WTC11 (cell line): ENCODE measurements at regions not wholly inside any gene's neighbourhood (a gene's known extent, or its start where the extent isn't known, plus 50 kb on each side); places are given as distances from the start of the nearest gene placed in this dataset.

Source experiments
- ATAC-seq: fragments of 200-7000 bp; cut with Tn5 transposase; 2 replicates; pipeline ENCODE4 v1.10.0; 2021; ENCODE audit warnings: mild to moderate bottlenecking, moderate library complexity
- CTCF ChIA-PET: fragments of 300-600 bp; sonication (Branson Sonifier 250); formaldehyde crosslinking; loops from one replicate; lab custom pipeline; 2021; ENCODE audit warnings: antibody characterized with exemption; lab: Charles Lee
- POLR2A ChIA-PET: fragments of 350-600 bp; sonication (Branson Sonifier 250); formaldehyde crosslinking; loops from one replicate; lab custom pipeline; 2021; ENCODE audit warnings: antibody characterized with exemption; lab: Charles Lee
- DNase-seq: peaks from one replicate; pipeline ENCODE4 v3.0.0; 2021; ENCODE audit warnings: low spot score
- H3K27ac Mint-ChIP-seq: 2 replicates; pipeline ENCODE4 v1.8.0; 2021; ENCODE audit warnings: mixed read lengths
- H3K27me3 Mint-ChIP-seq: 2 replicates; pipeline ENCODE4 v1.8.0; 2021; ENCODE audit warnings: low read depth, mild to moderate bottlenecking, moderate library complexity, mixed read lengths
- H3K36me3 Mint-ChIP-seq: 2 replicates; pipeline ENCODE4 v1.8.0; 2021; ENCODE audit warnings: mixed read lengths
- H3K4me1 Mint-ChIP-seq: 2 replicates; pipeline ENCODE4 v1.8.0; 2022; ENCODE audit warnings: mixed read lengths
- H3K4me3 Mint-ChIP-seq: 2 replicates; pipeline ENCODE4 v1.8.0; 2021; ENCODE audit warnings: mild to moderate bottlenecking, moderate library complexity, mixed read lengths
- H3K9me3 Mint-ChIP-seq: 2 replicates; pipeline ENCODE4 v1.8.0; 2021; ENCODE audit warnings: mixed read lengths
- CREB1 ChIP-seq: sonication (generic); formaldehyde crosslinking; IDR thresholded peaks from 2 replicates; pipeline ENCODE4 v1.8.0; 2023; ENCODE audit warnings: mild to moderate bottlenecking, missing genetic modification reagents
- ETV6 ChIP-seq: sonication (generic); formaldehyde crosslinking; IDR thresholded peaks from 2 replicates; pipeline ENCODE4 v1.8.1; 2022; ENCODE audit warnings: mild to moderate bottlenecking, missing genetic modification reagents
- FOXJ3 ChIP-seq: sonication (generic); formaldehyde crosslinking; IDR thresholded peaks from 2 replicates; pipeline ENCODE4 v1.9.0; 2021; ENCODE audit warnings: missing genetic modification reagents, mild to moderate bottlenecking, borderline replicate concordance
- FOXP1 ChIP-seq: sonication (generic); formaldehyde crosslinking; IDR thresholded peaks from 2 replicates; pipeline ENCODE4 v1.8.0; 2022; ENCODE audit warnings: missing genetic modification reagents, mild to moderate bottlenecking, moderate library complexity, borderline replicate concordance
- HMGA2 ChIP-seq: fragments of 250-450 bp; sonication (Bioruptor Pico); IDR thresholded peaks from 2 replicates; pipeline ENCODE4 v1.4.0; 2021; ENCODE audit warnings: mild to moderate bottlenecking, moderate library complexity
- MYBL2 ChIP-seq: sonication (generic); formaldehyde crosslinking; IDR thresholded peaks from 2 replicates; pipeline ENCODE4 v1.8.1; 2023; ENCODE audit warnings: mild to moderate bottlenecking, moderate library complexity, missing genetic modification reagents
- NFE2L1 ChIP-seq: sonication (generic); formaldehyde crosslinking; IDR thresholded peaks from 2 replicates; pipeline ENCODE4 v1.8.1; 2023; ENCODE audit warnings: missing genetic modification reagents
- OVOL2 ChIP-seq: fragments of 250-450 bp; sonication (Bioruptor Pico); IDR thresholded peaks from 2 replicates; pipeline ENCODE4 v1.9.0; 2021; ENCODE audit warnings: mild to moderate bottlenecking, borderline replicate concordance
- PRRX2 ChIP-seq: fragments of 250-450 bp; sonication (Bioruptor Pico); IDR thresholded peaks from 2 replicates; pipeline ENCODE4 v1.8.0; 2021; ENCODE audit warnings: mild to moderate bottlenecking
- RELA ChIP-seq: sonication (generic); formaldehyde crosslinking; IDR thresholded peaks from 2 replicates; pipeline ENCODE4 v1.8.1; 2022; ENCODE audit warnings: missing genetic modification reagents, mild to moderate bottlenecking, borderline replicate concordance
- SMAD4 ChIP-seq: sonication (generic); formaldehyde crosslinking; IDR thresholded peaks from 2 replicates; pipeline ENCODE4 v1.8.0; 2022; ENCODE audit warnings: mild to moderate bottlenecking, missing genetic modification reagents
- TCF7 ChIP-seq: sonication (generic); formaldehyde crosslinking; IDR thresholded peaks from 2 replicates; pipeline ENCODE4 v1.8.0; 2022; ENCODE audit warnings: mild to moderate bottlenecking, low read depth, missing genetic modification reagents, moderate library complexity
- TEAD1 ChIP-seq: sonication (generic); formaldehyde crosslinking; IDR thresholded peaks from 2 replicates; pipeline ENCODE4 v1.8.0; 2022; ENCODE audit warnings: mild to moderate bottlenecking, missing genetic modification reagents
- TEAD4 ChIP-seq: sonication (generic); formaldehyde crosslinking; IDR thresholded peaks from 2 replicates; pipeline ENCODE4 v1.8.0; 2022; ENCODE audit warnings: mild to moderate bottlenecking, missing genetic modification reagents
- TP53 ChIP-seq: sonication (generic); formaldehyde crosslinking; IDR thresholded peaks from 2 replicates; pipeline ENCODE4 v1.8.1; 2023; ENCODE audit warnings: mild to moderate bottlenecking, missing genetic modification reagents
- ZNF121 ChIP-seq: sonication (generic); formaldehyde crosslinking; IDR thresholded peaks from 2 replicates; pipeline ENCODE4 v1.8.0; 2023; ENCODE audit warnings: missing genetic modification reagents
- ZNF138 ChIP-seq: sonication (generic); formaldehyde crosslinking; conservative IDR thresholded peaks from 2 replicates; pipeline ENCODE4 v1.8.1; 2022; ENCODE audit warnings: mild to moderate bottlenecking, moderate library complexity, missing genetic modification reagents
- ZNF232 ChIP-seq: sonication (generic); formaldehyde crosslinking; IDR thresholded peaks from 2 replicates; pipeline ENCODE4 v1.8.0; 2022; ENCODE audit warnings: mild to moderate bottlenecking, missing genetic modification reagents
- ZNF671 ChIP-seq: fragments of 250-450 bp; sonication (Bioruptor Pico); IDR thresholded peaks from 2 replicates; pipeline ENCODE4 v1.8.0; 2021; ENCODE audit warnings: mild to moderate bottlenecking
- TF ChIP-seq, protein P1 (sequence below): sonication (generic); formaldehyde crosslinking; IDR thresholded peaks from 2 replicates; pipeline ENCODE4 v1.8.1; 2022; ENCODE audit warnings: missing genetic modification reagents, borderline replicate concordance
- TF ChIP-seq, protein P2 (sequence below): sonication (generic); formaldehyde crosslinking; IDR thresholded peaks from 2 replicates; pipeline ENCODE4 v1.8.1; 2022; ENCODE audit warnings: mild to moderate bottlenecking, missing genetic modification reagents, moderate library complexity, borderline replicate concordance
- TF ChIP-seq, protein P3 (sequence below): sonication (generic); formaldehyde crosslinking; IDR thresholded peaks from 2 replicates; pipeline ENCODE4 v1.8.0; 2022; ENCODE audit warnings: mild to moderate bottlenecking, missing genetic modification reagents
- TF ChIP-seq, protein P4 (sequence below): fragments of 200-600 bp; IDR thresholded peaks from 2 replicates; pipeline ENCODE4 v1.8.0; 2022; ENCODE audit warnings: antibody characterized with exemption
- TF ChIP-seq, protein P5 (sequence below): sonication (generic); formaldehyde crosslinking; IDR thresholded peaks from 2 replicates; pipeline ENCODE4 v1.8.1; 2023; ENCODE audit warnings: mild to moderate bottlenecking, missing genetic modification reagents
- TF ChIP-seq, protein P6 (sequence below): fragments of 250-450 bp; sonication (Bioruptor Pico); IDR thresholded peaks from 2 replicates; pipeline ENCODE4 v1.9.0; 2021; ENCODE audit warnings: mild to moderate bottlenecking
- TF ChIP-seq, protein P7 (sequence below): sonication (generic); formaldehyde crosslinking; IDR thresholded peaks from 2 replicates; pipeline ENCODE4 v1.8.1; 2023; ENCODE audit warnings: mild to moderate bottlenecking, missing genetic modification reagents, borderline replicate concordance

DNA sequence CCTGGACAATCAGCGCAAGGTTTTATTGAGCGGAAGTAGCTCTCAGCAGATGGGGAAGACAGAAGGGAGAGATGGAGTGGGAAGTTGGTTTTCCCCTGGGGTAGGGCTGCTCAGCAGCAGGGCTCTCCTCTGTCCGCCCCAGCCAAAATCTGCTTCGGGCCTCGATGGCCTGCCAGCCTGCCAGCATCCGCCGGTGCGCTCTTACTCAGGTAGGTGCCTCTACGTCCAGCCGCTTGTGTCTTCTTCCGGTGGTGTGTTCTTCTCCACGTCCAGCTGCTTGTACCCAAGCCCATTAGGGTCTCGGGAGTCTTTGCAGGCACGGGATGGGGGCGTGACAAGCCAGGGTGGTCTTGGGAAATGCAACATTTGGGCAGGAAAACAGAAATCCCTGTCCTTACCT, 1340.0 kb upstream of the MAP3K7 start (continued):
- TF ChIP-seq, protein P1, sequence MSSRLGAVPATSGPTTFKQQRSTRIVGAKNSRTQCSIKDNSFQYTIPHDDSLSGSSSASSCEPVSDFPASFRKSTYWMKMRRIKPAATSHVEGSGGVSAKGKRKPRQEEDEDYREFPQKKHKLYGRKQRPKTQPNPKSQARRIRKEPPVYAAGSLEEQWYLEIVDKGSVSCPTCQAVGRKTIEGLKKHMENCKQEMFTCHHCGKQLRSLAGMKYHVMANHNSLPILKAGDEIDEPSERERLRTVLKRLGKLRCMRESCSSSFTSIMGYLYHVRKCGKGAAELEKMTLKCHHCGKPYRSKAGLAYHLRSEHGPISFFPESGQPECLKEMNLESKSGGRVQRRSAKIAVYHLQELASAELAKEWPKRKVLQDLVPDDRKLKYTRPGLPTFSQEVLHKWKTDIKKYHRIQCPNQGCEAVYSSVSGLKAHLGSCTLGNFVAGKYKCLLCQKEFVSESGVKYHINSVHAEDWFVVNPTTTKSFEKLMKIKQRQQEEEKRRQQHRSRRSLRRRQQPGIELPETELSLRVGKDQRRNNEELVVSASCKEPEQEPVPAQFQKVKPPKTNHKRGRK (CRISPR knock-in tag), result no peak
- TF ChIP-seq ZNF232 (CRISPR knock-in tag) (no peak), FOXP1 (CRISPR knock-in tag) (no peak), TCF7 (CRISPR knock-in tag) (no peak), OVOL2 (CRISPR knock-in tag) (no peak), MYBL2 (CRISPR knock-in tag) (no peak), ZNF121 (CRISPR knock-in tag) (no peak), ETV6 (no peak), RELA (CRISPR knock-in tag) (no peak), NFE2L1 (CRISPR knock-in tag) (no peak), SMAD4 (CRISPR knock-in tag) (no peak), ZNF671 (CRISPR knock-in tag) (no peak)
- TF ChIP-seq, protein P2, sequence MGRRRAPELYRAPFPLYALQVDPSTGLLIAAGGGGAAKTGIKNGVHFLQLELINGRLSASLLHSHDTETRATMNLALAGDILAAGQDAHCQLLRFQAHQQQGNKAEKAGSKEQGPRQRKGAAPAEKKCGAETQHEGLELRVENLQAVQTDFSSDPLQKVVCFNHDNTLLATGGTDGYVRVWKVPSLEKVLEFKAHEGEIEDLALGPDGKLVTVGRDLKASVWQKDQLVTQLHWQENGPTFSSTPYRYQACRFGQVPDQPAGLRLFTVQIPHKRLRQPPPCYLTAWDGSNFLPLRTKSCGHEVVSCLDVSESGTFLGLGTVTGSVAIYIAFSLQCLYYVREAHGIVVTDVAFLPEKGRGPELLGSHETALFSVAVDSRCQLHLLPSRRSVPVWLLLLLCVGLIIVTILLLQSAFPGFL (CRISPR knock-in tag), result no peak
- TF ChIP-seq, protein P3, sequence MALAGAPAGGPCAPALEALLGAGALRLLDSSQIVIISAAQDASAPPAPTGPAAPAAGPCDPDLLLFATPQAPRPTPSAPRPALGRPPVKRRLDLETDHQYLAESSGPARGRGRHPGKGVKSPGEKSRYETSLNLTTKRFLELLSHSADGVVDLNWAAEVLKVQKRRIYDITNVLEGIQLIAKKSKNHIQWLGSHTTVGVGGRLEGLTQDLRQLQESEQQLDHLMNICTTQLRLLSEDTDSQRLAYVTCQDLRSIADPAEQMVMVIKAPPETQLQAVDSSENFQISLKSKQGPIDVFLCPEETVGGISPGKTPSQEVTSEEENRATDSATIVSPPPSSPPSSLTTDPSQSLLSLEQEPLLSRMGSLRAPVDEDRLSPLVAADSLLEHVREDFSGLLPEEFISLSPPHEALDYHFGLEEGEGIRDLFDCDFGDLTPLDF (CRISPR knock-in tag), result no peak
- TF ChIP-seq, all 79 proteins: peak for 0

DNA sequence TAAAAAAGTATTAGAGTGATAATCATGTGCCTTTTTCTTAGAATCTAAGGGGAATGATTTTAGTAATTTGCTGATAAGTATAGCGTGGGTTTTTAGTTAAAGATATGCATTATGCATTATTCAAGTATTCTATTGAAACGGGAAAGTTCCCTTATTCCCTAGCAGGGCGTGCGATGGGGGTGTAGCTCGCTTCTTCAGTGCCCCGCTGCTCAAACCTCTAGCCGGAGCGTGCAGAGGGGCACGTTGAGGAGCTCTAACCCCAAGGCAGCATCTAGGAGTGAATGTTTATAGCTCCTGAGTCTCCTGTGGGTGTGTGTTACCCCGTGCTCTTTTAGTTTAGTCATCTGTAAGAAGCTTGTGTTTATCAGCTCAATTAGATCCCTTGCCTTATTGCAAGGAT, 1339.5 kb upstream of the MAP3K7 start:
- CTCF ChIA-PET, result no interaction called here
- no peak for ATAC-seq
- no peak for DNase-seq
- TF ChIP-seq, protein P4, sequence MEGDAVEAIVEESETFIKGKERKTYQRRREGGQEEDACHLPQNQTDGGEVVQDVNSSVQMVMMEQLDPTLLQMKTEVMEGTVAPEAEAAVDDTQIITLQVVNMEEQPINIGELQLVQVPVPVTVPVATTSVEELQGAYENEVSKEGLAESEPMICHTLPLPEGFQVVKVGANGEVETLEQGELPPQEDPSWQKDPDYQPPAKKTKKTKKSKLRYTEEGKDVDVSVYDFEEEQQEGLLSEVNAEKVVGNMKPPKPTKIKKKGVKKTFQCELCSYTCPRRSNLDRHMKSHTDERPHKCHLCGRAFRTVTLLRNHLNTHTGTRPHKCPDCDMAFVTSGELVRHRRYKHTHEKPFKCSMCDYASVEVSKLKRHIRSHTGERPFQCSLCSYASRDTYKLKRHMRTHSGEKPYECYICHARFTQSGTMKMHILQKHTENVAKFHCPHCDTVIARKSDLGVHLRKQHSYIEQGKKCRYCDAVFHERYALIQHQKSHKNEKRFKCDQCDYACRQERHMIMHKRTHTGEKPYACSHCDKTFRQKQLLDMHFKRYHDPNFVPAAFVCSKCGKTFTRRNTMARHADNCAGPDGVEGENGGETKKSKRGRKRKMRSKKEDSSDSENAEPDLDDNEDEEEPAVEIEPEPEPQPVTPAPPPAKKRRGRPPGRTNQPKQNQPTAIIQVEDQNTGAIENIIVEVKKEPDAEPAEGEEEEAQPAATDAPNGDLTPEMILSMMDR, result no peak
- Mint-ChIP-seq H3K4me3 (no peak overlapping the region), H3K27me3 (no peaks in the 10 kb centered on the region; the same call in 1 of the 2 replicates), H3K9me3 (peaks cover 20% of the 10 kb centered on the region), H3K27ac (no peak overlapping the region), H3K4me1 (no peaks in the 10 kb centered on the region), H3K36me3 (0 out of 2 replicates have a peak, but pooled peaks cover 5% of the 10 kb centered on the region)
- POLR2A ChIA-PET, result no interaction called here

DNA sequence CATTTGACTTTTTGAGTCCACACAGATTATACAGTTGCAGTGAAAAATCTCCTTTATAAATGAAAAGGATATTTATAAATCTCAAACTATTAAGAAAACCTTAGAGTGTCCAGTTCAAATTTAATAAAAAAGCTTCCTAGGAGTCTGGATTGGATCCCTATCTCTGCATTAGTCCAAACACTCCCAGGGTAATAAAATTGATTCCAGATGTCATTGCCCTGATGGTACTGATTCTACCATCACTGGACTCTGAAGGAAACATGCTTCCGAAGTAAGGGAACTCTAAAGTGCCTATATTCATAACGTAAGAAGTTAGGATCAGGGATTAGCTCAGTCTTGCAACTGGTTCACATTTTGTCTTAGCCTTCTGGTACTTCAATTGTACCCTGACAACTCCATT, 1325.1 kb upstream of the MAP3K7 start:
- ATAC-seq (no peak), DNase-seq (no peak)
- POLR2A ChIA-PET, result no interaction called here
- no peak for TF ChIP-seq TEAD1 (CRISPR knock-in tag)
- TF ChIP-seq TP53 (CRISPR knock-in tag), result no peak
- no peak for TF ChIP-seq FOXJ3 (CRISPR knock-in tag)
- no peak for TF ChIP-seq CREB1 (CRISPR knock-in tag)
- TF ChIP-seq, protein P5, sequence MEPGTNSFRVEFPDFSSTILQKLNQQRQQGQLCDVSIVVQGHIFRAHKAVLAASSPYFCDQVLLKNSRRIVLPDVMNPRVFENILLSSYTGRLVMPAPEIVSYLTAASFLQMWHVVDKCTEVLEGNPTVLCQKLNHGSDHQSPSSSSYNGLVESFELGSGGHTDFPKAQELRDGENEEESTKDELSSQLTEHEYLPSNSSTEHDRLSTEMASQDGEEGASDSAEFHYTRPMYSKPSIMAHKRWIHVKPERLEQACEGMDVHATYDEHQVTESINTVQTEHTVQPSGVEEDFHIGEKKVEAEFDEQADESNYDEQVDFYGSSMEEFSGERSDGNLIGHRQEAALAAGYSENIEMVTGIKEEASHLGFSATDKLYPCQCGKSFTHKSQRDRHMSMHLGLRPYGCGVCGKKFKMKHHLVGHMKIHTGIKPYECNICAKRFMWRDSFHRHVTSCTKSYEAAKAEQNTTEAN (CRISPR knock-in tag), result no peak
- no peak for TF ChIP-seq TEAD4
- TF ChIP-seq, protein P6, sequence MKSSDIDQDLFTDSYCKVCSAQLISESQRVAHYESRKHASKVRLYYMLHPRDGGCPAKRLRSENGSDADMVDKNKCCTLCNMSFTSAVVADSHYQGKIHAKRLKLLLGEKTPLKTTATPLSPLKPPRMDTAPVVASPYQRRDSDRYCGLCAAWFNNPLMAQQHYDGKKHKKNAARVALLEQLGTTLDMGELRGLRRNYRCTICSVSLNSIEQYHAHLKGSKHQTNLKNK (CRISPR knock-in tag), result no peak
- no peak for TF ChIP-seq ZNF138 (CRISPR knock-in tag)
- no peak for TF ChIP-seq PRRX2 (CRISPR knock-in tag)
- TF ChIP-seq, protein P7, sequence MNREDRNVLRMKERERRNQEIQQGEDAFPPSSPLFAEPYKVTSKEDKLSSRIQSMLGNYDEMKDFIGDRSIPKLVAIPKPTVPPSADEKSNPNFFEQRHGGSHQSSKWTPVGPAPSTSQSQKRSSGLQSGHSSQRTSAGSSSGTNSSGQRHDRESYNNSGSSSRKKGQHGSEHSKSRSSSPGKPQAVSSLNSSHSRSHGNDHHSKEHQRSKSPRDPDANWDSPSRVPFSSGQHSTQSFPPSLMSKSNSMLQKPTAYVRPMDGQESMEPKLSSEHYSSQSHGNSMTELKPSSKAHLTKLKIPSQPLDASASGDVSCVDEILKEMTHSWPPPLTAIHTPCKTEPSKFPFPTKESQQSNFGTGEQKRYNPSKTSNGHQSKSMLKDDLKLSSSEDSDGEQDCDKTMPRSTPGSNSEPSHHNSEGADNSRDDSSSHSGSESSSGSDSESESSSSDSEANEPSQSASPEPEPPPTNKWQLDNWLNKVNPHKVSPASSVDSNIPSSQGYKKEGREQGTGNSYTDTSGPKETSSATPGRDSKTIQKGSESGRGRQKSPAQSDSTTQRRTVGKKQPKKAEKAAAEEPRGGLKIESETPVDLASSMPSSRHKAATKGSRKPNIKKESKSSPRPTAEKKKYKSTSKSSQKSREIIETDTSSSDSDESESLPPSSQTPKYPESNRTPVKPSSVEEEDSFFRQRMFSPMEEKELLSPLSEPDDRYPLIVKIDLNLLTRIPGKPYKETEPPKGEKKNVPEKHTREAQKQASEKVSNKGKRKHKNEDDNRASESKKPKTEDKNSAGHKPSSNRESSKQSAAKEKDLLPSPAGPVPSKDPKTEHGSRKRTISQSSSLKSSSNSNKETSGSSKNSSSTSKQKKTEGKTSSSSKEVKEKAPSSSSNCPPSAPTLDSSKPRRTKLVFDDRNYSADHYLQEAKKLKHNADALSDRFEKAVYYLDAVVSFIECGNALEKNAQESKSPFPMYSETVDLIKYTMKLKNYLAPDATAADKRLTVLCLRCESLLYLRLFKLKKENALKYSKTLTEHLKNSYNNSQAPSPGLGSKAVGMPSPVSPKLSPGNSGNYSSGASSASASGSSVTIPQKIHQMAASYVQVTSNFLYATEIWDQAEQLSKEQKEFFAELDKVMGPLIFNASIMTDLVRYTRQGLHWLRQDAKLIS (CRISPR knock-in tag), result no peak
- TF ChIP-seq HMGA2 (CRISPR knock-in tag), result no peak
- Mint-ChIP-seq H3K27me3 (no peaks in the 10 kb centered on the region), H3K4me1 (no peaks in the 10 kb centered on the region), H3K36me3 (no peaks in the 10 kb centered on the region), H3K9me3 (peaks cover 3% of the 10 kb centered on the region; the same call in 1 of the 2 replicates), H3K27ac (no peak overlapping the region), H3K4me3 (no peak overlapping the region)
- CTCF ChIA-PET, result no interaction called here
